SK-N-SH (cell line): ENCODE measurements at regions not wholly inside any gene's neighbourhood (a gene's known extent, or its start where the extent isn't known, plus 50 kb on each side); places are given as distances from the start of the nearest gene placed in this dataset.

Source experiments
- FOSL2 ChIP-seq: IDR thresholded peaks from 2 replicates; pipeline ENCODE4 v1.4.0; 2012; ENCODE audit warnings: low read depth, mild to moderate bottlenecking, moderate library complexity, borderline replicate concordance
- NRF1 ChIP-seq: IDR thresholded peaks from 2 replicates; pipeline ENCODE4 v1.6.1; 2012; ENCODE audit warnings: low read depth, mild to moderate bottlenecking, low read length
- RXRA ChIP-seq: IDR thresholded peaks from 2 replicates; pipeline ENCODE4 v1.4.0; 2012; ENCODE audit warnings: low read depth, mild to moderate bottlenecking, borderline replicate concordance
- TF ChIP-seq, protein P1 (sequence below): fragments of 150-350 bp; IDR thresholded peaks from 2 replicates; pipeline ENCODE4 v1.6.1; 2017; ENCODE audit warnings: antibody characterized with exemption, low read length, low read depth, borderline replicate concordance
- TF ChIP-seq, protein P2 (sequence below): fragments of 200-600 bp; sonication (generic); IDR thresholded peaks from 2 replicates; pipeline ENCODE4 v1.6.1; 2017; ENCODE audit warnings: antibody characterized with exemption, mild to moderate bottlenecking, moderate library complexity

- TF ChIP-seq, protein P1, sequence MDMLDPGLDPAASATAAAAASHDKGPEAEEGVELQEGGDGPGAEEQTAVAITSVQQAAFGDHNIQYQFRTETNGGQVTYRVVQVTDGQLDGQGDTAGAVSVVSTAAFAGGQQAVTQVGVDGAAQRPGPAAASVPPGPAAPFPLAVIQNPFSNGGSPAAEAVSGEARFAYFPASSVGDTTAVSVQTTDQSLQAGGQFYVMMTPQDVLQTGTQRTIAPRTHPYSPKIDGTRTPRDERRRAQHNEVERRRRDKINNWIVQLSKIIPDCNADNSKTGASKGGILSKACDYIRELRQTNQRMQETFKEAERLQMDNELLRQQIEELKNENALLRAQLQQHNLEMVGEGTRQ, result no peak
- TF ChIP-seq, protein P2, sequence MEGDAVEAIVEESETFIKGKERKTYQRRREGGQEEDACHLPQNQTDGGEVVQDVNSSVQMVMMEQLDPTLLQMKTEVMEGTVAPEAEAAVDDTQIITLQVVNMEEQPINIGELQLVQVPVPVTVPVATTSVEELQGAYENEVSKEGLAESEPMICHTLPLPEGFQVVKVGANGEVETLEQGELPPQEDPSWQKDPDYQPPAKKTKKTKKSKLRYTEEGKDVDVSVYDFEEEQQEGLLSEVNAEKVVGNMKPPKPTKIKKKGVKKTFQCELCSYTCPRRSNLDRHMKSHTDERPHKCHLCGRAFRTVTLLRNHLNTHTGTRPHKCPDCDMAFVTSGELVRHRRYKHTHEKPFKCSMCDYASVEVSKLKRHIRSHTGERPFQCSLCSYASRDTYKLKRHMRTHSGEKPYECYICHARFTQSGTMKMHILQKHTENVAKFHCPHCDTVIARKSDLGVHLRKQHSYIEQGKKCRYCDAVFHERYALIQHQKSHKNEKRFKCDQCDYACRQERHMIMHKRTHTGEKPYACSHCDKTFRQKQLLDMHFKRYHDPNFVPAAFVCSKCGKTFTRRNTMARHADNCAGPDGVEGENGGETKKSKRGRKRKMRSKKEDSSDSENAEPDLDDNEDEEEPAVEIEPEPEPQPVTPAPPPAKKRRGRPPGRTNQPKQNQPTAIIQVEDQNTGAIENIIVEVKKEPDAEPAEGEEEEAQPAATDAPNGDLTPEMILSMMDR, result no peak
- TF ChIP-seq FOSL2, result no peak
- TF ChIP-seq NRF1, result no peak
- no peak for TF ChIP-seq RXRA
Observed at GRCh38 chr16:17541324-17541723, 70.6 kb upstream of the XYLT1 start.
